K562 (cell line): ENCODE measurements at regions not wholly inside any gene's neighbourhood (a gene's known extent, or its start where the extent isn't known, plus 50 kb on each side); places are given as distances from the start of the nearest gene placed in this dataset.

Source experiments
- ATAC-seq: fragments of 200-7000 bp; cut with Tn5 transposase; 3 replicates; pipeline ENCODE4 v1.9.1; 2020; ENCODE audit warnings: moderate library complexity
- BruUV-seq: library from RNA; stranded (reverse); fragments of 400-500 nt; replicated peaks from 2 replicates; lab custom pipeline; 2021; lab: Mats Ljungman, UMichigan
- CTCF ChIA-PET: fragments of 300-600 bp; formaldehyde crosslinking; extraction: SDS; loops from one replicate; lab custom pipeline; 2021; ENCODE audit warnings: low intra/inter-chr PET ratio; lab: Yijun Ruan, JAX
- POLR2A ChIA-PET: fragments of 300-600, 350-650 bp; sonication (Branson Sonifier 250); formaldehyde crosslinking; extraction: SDS; loops from one replicate; lab custom pipeline; 2021; ENCODE audit warnings: antibody characterized with exemption, inconsistent platforms; lab: Yijun Ruan, JAX
- DNase-seq, 4 experiments: peaks; one replicate each; pipeline versions ENCODE4 v3.0.0 to v3.0.0-alpha.2; 2011 to 2018; ENCODE audit warnings: low spot score in 3 of 4, mixed read lengths in 3 of 4; ENCODE audit errors: extremely low read depth in 1 of 4
- FAIRE-seq: peaks from 2 replicates; lab custom pipeline; 2011; peaks lifted over from hg19 to GRCh38; lab: Jason Lieb, UNC
- H2AFZ ChIP-seq: 2 replicates; pipeline ENCODE4 v1.6.0; 2011; ENCODE audit warnings: low read depth, low read length, control low read depth, inconsistent platforms
- H3K27ac ChIP-seq: fragments of 200-600 bp; 3 replicates; pipeline ENCODE4 v1.8.0; 2011; ENCODE audit warnings: low read depth, mild to moderate bottlenecking, control low read depth, inconsistent platforms, low read length, moderate library complexity, mixed read lengths; ENCODE audit errors: extremely low read depth
- H3K27me3 ChIP-seq, 2 experiments: fragments of 300-600 bp in 1 of 2; 2 replicates in 1 of 2; 3 replicates in 1 of 2; pipeline versions ENCODE4 v1.6.0 to v1.8.0; 2011; ENCODE audit warnings: inconsistent platforms in 2 of 2, low read length in 2 of 2, mild to moderate bottlenecking in 1 of 2, mixed read lengths in 1 of 2, moderate library complexity in 1 of 2; ENCODE audit not compliant: control insufficient read depth in 2 of 2, insufficient read depth in 2 of 2
- H3K36me3 ChIP-seq: fragments of 300-600 bp; 3 replicates; pipeline ENCODE4 v1.8.0; 2011; ENCODE audit warnings: mild to moderate bottlenecking, low read length, inconsistent platforms; ENCODE audit not compliant: control insufficient read depth, insufficient read depth
- H3K4me1 ChIP-seq, 2 experiments: fragments of 200-600 bp in 1 of 2; replicated peaks in 1 of 2; 2 replicates in 1 of 2; 3 replicates in 1 of 2; pipeline versions ENCODE4 v1.5.1 to v1.8.0; 2011; ENCODE audit warnings: inconsistent platforms in 2 of 2, low read length in 2 of 2, mild to moderate bottlenecking in 1 of 2, mixed read lengths in 1 of 2, moderate library complexity in 1 of 2; ENCODE audit not compliant: control insufficient read depth in 2 of 2, insufficient read depth in 2 of 2
- H3K4me2 ChIP-seq: 2 replicates; pipeline ENCODE4 v1.6.1; 2011; ENCODE audit warnings: low read length, control low read depth, inconsistent platforms, mixed read lengths; ENCODE audit not compliant: insufficient read depth
- H3K4me3 ChIP-seq: fragments of 200-600 bp; sonication (generic), shearing (Covaris generic); 2 replicates; pipeline ENCODE4 v1.5.1; 2016; ENCODE audit warnings: control low read depth, inconsistent platforms
- H3K79me2 ChIP-seq: fragments of 200-600 bp; 3 replicates; pipeline ENCODE4 v1.8.0; 2011; ENCODE audit warnings: low read length, inconsistent platforms; ENCODE audit not compliant: control insufficient read depth, insufficient read depth
- H3K9ac ChIP-seq, 2 experiments: 2 replicates each; pipeline versions ENCODE4 v1.6.0 to v1.6.1; 2011; ENCODE audit warnings: low read depth in 2 of 2, low read length in 2 of 2, control low read depth in 1 of 2, inconsistent platforms in 1 of 2, mild to moderate bottlenecking in 1 of 2, mixed read lengths in 1 of 2; ENCODE audit not compliant: insufficient read depth in 1 of 2
- H3K9me1 ChIP-seq: one replicate; pipeline ENCODE4 v1.6.0; 2011; ENCODE audit warnings: inconsistent platforms, mild to moderate bottlenecking, low read length, moderate library complexity; ENCODE audit not compliant: control insufficient read depth, insufficient read depth
- H3K9me3 ChIP-seq: replicated peaks from 2 replicates; pipeline ENCODE4 v1.5.1; 2011; ENCODE audit warnings: low read depth, low read length, inconsistent platforms; ENCODE audit not compliant: control insufficient read depth, insufficient read depth
- H4K20me1 ChIP-seq: replicated peaks from 2 replicates; pipeline ENCODE4 v1.6.1; 2011; ENCODE audit warnings: low read length, inconsistent platforms, mixed read lengths; ENCODE audit not compliant: control insufficient read depth, insufficient read depth
- ASH1L ChIP-seq: fragments of 450-650 bp; IDR thresholded peaks from 2 replicates; pipeline ENCODE4 v1.6.1; 2018; ENCODE audit warnings: borderline replicate concordance, mild to moderate bottlenecking, low read depth; ENCODE audit not compliant: partially characterized antibody
- COPS2 ChIP-seq: fragments of 450-650 bp; conservative IDR thresholded peaks from 2 replicates; pipeline ENCODE4 v1.6.1; 2016; ENCODE audit warnings: mild to moderate bottlenecking, moderate library complexity
- CREB1 ChIP-seq, 2 experiments: sonication (generic) in 1 of 2; formaldehyde crosslinking in 1 of 2; IDR thresholded peaks; 2 replicates each; pipeline versions ENCODE4 v1.6.1 to v1.8.0; 2012 to 2022; ENCODE audit warnings: inconsistent platforms in 1 of 2, mild to moderate bottlenecking in 1 of 2, missing genetic modification reagents in 1 of 2, moderate library complexity in 1 of 2
- MEIS2 ChIP-seq: fragments of 450-650 bp; IDR thresholded peaks from 2 replicates; pipeline ENCODE4 v1.6.1; 2014; ENCODE audit warnings: mild to moderate bottlenecking; ENCODE audit not compliant: partially characterized antibody
- MTF1 ChIP-seq: fragments of 250-450 bp; sonication (Bioruptor Pico); IDR thresholded peaks from 2 replicates; pipeline ENCODE4 v1.9.0; 2021; ENCODE audit warnings: moderate library complexity, mild to moderate bottlenecking, inconsistent platforms, borderline replicate concordance
- PHF8 ChIP-seq: fragments of 200-600 bp; sonication (generic); IDR thresholded peaks from 2 replicates; pipeline ENCODE4 v1.6.1; 2012; ENCODE audit warnings: mixed run types, mild to moderate bottlenecking, inconsistent platforms, low read length, moderate library complexity, borderline replicate concordance
- SIN3B ChIP-seq: fragments of 450-650 bp; IDR thresholded peaks from 2 replicates; pipeline ENCODE4 v1.6.1; 2017; ENCODE audit warnings: low read depth, mild to moderate bottlenecking, moderate library complexity
- ZBTB17 ChIP-seq: fragments of 450-650 bp; formaldehyde crosslinking; IDR thresholded peaks from 2 replicates; pipeline ENCODE4 v1.4.0; 2020; ENCODE audit warnings: mild to moderate bottlenecking
- ZFX ChIP-seq: sonication (generic); formaldehyde crosslinking; IDR thresholded peaks from 2 replicates; pipeline ENCODE4 v1.8.0; 2022; ENCODE audit warnings: mild to moderate bottlenecking, missing genetic modification reagents, moderate library complexity
- ZNF165 ChIP-seq: fragments of 250-450 bp; sonication (Bioruptor Pico); IDR thresholded peaks from 2 replicates; pipeline ENCODE4 v1.4.0; 2020; ENCODE audit warnings: borderline replicate concordance
- ZNF175 ChIP-seq: fragments of 200-800 bp; sonication (Bioruptor generic); IDR thresholded peaks from 2 replicates; pipeline ENCODE4 v1.6.1; 2016; ENCODE audit warnings: low read depth, mild to moderate bottlenecking, missing genetic modification characterization, missing compliant biosample characterization
- WGBS: fragments of 100-300 bp; shearing (Covaris generic); methylation state at CpG from one replicate; pipeline ENCODE4 v1.1.6; 2016; ENCODE audit warnings: low coverage, mixed read lengths; ENCODE audit not compliant: insufficient coverage; ENCODE audit errors: missing lambda C conversion rate; 5-methylcytosine and 5-hydroxymethylcytosine counted together
- in situ Hi-C: fragments of 300-500 bp; cut with MboI; formaldehyde crosslinking; loops from 4 replicates; pipeline ENCODE4 v1.15.0; 2018; ENCODE audit warnings: inconsistent platforms, mixed read lengths
- intact Hi-C: fragments of 100-400 bp; cut with micrococcal nuclease; formaldehyde crosslinking; loops from 2 replicates; pipeline ENCODE4 v1.14.2; 2022
- TF ChIP-seq, protein P1 (sequence below): fragments of 250-450 bp; sonication (Bioruptor Pico); IDR thresholded peaks from 2 replicates; pipeline ENCODE4 v1.4.0; 2020; ENCODE audit warnings: mild to moderate bottlenecking, moderate library complexity, borderline replicate concordance
- TF ChIP-seq, protein P2 (sequence below): fragments of 250-450 bp; sonication (Bioruptor Pico); IDR thresholded peaks from 2 replicates; pipeline ENCODE4 v1.8.0; 2022; ENCODE audit warnings: inconsistent platforms, mild to moderate bottlenecking, moderate library complexity, borderline replicate concordance

DNA sequence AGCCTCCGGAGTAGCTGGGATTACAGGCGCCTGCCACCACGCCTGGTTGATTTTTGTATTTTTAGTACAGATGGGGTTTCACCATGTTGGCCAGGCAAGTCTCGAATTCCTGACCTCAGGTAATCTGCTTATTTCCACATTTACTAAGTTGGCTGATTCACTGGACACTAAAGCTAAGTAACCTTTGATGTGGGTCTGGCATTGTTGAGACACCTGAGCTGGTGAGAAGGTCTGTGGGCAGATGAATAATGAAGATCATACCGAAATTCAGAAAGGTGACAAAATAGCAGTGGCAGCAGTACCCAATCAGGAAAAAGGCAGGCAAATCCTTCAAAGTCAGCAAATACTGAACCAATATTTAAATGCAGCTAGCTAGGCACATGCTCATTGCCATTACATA, 210.6 kb upstream of the ZNF608 start:
- no peak overlapping the region for H2AFZ ChIP-seq
- no peak overlapping the region for H3K4me3 ChIP-seq
- FAIRE-seq (no peak), DNase-seq (no peak), ATAC-seq (no peak)
- no peaks in the 10 kb centered on the region for H3K79me2 ChIP-seq
- H3K9me3 ChIP-seq: no peaks in the 10 kb centered on the region
- no TSS peak for BruUV-seq
- H4K20me1 ChIP-seq: no peaks in the 10 kb centered on the region
- ChIA-PET CTCF (no interaction called here), POLR2A (interaction anchor here (0.6 kb wide), 1 partner anchor 461 kb away, joined by 3 read pairs; no protein-coding TSS in a partner anchor)
- TF ChIP-seq ZNF175 (no peak), ZFX (CRISPR knock-in tag) (no peak), ZBTB17 (CRISPR knock-in tag) (no peak), SIN3B (no peak), CREB1 (IDR thresholded peaks at IDR 0.05) (no peak), CREB1 (CRISPR knock-in tag; IDR thresholded peaks at IDR 0.05) (no peak), MEIS2 (no peak), PHF8 (no peak), MTF1 (CRISPR knock-in tag) (no peak), COPS2 (no peak), ZNF165 (CRISPR knock-in tag) (no peak), ASH1L (no peak)
- TF ChIP-seq, protein P1, sequence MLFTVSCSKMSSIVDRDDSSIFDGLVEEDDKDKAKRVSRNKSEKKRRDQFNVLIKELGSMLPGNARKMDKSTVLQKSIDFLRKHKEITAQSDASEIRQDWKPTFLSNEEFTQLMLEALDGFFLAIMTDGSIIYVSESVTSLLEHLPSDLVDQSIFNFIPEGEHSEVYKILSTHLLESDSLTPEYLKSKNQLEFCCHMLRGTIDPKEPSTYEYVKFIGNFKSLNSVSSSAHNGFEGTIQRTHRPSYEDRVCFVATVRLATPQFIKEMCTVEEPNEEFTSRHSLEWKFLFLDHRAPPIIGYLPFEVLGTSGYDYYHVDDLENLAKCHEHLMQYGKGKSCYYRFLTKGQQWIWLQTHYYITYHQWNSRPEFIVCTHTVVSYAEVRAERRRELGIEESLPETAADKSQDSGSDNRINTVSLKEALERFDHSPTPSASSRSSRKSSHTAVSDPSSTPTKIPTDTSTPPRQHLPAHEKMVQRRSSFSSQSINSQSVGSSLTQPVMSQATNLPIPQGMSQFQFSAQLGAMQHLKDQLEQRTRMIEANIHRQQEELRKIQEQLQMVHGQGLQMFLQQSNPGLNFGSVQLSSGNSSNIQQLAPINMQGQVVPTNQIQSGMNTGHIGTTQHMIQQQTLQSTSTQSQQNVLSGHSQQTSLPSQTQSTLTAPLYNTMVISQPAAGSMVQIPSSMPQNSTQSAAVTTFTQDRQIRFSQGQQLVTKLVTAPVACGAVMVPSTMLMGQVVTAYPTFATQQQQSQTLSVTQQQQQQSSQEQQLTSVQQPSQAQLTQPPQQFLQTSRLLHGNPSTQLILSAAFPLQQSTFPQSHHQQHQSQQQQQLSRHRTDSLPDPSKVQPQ (CRISPR knock-in tag): no peak
- TF ChIP-seq, protein P2, sequence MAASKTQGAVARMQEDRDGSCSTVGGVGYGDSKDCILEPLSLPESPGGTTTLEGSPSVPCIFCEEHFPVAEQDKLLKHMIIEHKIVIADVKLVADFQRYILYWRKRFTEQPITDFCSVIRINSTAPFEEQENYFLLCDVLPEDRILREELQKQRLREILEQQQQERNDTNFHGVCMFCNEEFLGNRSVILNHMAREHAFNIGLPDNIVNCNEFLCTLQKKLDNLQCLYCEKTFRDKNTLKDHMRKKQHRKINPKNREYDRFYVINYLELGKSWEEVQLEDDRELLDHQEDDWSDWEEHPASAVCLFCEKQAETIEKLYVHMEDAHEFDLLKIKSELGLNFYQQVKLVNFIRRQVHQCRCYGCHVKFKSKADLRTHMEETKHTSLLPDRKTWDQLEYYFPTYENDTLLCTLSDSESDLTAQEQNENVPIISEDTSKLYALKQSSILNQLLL: no peak
- no peak overlapping the region for H3K27ac ChIP-seq
- H3K9ac ChIP-seq: no peak overlapping the region
- H3K9me1 ChIP-seq: no peaks in the 10 kb centered on the region
- no peak overlapping the region for H3K4me2 ChIP-seq
- in situ Hi-C loops: no loop called here
- H3K36me3 ChIP-seq: no peaks in the 10 kb centered on the region; the same call in 2 of the 3 replicates
- intact Hi-C loops: no loop called here
- no peaks in the 10 kb centered on the region for H3K4me1 ChIP-seq
- H3K27me3 ChIP-seq: no peaks in the 10 kb centered on the region
- WGBS: 19% methylated on average over 5 of the region's 5 CpGs
